Right forelimb (tissue), 1 donor: ENCODE measurements at regions not wholly inside any gene's neighbourhood (a gene's known extent, or its start where the extent isn't known, plus 50 kb on each side); places are given as distances from the start of the nearest gene placed in this dataset.
A peak's percentile ranks its signal among the peaks of the same experiment; 100 is the strongest.

Experiments
- DNase-seq: peaks from one replicate; pipeline ENCODE4 v3.0.0-alpha.2; 2018

DNA sequence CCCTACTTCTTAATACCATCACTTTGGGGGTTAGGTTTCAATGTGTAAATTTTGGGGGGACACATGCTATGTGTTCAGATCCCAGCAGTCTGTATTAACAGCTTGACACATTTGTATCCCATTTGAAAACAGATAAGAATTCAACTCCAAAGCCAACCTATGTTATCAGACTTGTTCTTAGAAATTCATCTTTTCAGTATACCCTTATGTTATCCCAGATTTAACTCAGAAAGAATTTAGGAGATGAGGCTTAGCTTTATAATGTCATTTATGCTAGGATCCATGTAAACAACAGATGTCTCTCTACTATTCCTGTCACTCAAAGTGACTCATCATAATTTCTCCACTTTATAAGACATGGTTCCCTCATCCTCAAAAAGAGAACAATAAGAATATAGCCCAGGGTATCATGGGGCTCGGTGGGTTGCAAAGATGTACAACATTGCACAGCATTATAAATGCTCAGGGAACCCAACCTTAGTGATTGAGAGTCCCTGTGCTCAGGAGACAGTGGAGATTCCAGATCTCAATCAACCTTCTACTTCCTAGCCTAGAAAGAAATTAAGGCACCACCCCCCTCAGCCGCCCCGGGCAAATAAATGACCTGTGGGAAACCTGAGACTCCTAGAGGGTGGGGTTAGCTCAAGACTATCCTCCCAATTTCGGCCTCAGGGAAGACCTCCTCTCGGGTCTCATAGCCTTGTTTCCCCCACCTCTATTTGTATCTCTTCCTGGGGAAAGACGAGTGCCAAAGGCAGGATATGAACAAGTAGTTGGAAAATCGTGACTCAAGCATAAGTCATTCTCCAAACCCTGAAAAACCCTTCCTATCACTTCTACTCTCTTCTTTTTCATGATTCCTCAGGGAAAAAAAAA is 265.1 kb upstream of the CAMK1G start:
- DNase-seq, result no peak

DNA sequence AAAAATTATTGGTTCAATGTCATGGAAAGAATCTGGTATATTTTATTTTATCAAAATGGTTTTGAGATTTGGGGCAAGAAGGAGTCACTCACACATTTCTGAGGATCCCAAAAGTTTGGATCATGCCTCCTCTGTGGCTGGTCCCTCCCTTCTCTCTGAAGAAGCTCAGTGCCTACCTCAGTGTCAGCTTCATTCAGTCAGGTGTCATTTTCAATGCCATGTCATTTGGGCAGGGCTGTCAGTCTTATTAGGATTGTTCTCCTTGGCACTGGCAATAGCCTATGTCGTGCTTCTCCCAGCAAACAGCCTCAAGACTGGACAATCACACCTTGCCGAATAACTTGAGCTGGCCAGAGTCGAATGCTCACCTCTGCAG is 264.5 kb upstream of the CAMK1G start:
- no peak for DNase-seq

DNA sequence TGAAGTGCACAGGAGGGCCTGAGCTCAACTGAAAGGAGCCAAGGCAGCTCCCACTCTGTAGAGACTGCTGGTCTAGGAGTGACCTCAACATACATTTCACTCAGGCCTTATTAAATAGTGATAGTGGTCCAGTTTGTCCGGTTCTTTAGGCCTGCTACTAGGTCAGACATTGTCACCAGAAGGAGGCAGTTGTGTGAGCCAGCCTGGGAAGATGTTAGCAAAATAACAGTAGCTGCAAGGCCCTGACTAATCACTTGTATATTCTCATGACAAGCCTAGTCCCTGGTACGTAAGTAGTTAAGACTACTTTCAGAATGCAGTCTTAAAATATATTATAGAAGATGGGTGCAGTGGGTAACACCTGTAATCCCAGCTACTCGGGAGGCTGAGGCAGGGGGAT is 264.0 kb upstream of the CAMK1G start:
- DNase-seq, result no peak

DNA sequence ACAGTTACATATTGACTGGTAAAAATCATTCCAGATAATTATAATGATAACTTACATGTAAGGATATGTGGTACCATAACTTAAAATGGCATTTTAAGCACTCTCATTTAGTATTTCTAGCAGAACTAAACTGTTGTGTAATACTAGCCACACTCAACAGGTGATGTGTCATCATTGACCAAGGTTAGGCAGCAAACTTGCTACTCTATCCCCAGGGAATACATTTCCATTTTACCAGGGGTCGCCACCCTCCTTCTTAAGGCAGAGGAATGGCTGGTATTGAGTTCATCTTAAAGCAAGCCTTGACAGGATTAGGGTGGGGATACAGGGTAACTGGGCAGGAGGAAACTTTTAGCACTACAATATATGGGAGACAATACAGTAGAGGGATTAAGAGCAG is 259.8 kb upstream of the CAMK1G start:
- DNase-seq, result no peak

DNA sequence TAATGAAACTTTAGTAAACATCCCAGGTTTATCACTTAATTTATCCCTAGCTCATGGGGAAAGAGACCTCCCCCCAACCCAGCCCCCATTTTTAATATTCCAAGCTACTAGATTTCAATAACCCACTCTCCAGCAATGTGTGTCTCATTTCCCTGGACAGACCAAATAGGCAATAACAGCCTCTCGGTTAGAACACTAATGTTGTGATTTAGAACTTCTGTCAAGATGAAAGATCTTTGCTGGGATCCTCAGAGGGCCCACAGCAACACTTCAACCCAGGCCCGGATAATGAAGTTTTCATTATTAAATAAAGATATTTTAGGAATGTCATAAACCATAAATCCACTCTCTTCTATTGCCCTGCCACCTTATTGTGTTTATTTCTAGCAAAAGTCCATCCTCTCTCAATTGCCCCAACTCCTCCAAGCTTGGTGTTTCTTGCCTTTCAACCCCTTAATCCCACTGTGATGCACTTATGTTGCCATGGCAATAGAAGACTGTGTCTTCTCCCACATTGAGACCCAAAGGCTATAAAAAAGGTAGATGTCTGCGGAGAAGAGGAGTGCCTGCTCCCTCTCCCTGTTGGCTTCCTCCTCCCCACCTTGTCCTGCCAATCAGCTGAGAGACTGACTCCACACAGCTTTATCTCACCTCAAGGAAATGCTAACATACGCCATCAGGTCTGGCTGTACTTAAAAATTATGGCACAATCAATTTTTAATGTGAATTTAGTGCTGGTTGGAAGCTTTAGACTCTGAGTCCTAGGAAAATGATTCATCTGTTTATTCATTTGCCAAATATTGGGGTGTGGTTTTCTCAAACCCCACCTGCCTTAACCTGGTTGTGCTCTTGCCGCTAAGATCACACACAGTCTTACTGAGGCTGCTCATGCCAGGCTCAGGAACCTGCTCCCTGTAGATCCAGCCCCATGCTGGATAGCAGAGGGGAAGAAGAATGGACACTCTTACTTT is 258.3 kb upstream of the CAMK1G start:
- no peak for DNase-seq

DNA sequence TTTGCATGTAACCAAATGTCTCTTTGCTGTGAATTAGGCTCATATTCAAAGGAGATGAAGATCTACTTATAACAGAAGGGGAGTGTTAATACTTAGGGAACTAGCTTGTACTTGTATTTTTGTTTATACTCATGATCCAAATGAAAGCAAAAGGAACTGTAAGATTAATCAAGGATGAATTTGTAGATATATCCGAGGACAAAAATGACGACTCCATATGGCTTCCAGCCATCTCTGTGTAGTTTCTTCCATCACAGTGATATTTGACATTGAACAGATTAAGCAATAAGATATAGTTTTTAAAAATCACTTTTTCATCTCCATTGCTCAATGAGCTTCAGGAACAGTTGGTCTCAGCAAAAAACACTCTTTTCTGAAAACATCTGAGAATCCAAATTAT is 257.4 kb upstream of the CAMK1G start:
- no peak for DNase-seq

DNA sequence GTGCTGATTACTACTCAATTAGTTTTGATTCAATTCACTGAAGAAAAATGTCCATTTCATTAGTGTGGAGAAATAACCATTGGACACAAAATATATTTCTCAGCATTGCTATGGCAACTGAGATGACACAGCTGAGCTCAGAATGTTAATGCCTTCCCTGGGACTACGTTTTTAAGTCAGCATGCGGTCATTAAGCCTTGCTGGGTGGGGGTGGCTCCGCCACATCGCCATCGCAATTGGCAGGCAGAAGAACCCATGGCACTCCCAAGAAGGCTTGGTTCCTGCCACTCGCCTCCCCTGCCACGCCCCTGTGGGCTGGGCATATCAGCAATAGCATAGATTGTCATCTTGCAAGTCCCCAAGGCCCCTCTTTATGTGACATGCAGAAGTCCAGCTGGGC is 256.7 kb upstream of the CAMK1G start:
- no peak for DNase-seq

DNA sequence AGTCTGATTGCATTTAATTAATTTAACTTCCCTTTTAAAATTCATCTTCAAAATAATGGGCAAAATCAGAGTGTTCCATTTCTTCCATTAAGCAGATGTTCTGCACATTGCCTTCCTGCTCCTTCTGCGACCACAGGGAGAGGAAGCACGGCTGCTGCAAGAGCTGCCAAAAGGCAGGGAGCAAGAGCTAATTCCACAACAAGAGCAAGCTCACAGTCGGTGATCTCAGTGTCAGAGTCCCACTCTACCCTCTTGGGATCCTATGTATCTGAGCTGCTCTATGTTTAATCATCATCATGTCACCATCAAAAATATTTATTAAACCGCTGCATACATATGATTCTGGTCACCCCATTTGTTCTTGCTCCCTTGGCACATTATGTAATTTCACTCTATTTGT is 255.3 kb upstream of the CAMK1G start:
- DNase-seq, result peak; percentile 55

DNA sequence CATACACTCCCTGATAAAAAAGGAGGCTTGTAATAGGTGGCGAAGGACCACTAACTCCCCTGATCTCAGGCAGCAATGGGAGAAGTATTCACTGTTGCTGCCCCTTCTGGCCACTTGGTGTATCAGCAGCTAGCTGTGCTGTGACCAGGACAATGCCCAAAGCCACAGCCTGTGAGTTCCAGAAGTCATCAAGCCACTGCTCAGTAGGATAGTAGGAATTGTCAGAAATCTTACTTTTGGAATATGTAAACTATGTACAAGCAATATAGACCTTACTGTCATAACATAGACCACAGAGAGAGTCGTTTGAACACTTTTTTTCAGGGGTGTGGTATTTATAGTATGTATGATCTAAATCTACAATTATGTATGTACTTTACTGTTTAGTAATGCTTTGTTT is 248.3 kb upstream of the CAMK1G start:
- no peak for DNase-seq

DNA sequence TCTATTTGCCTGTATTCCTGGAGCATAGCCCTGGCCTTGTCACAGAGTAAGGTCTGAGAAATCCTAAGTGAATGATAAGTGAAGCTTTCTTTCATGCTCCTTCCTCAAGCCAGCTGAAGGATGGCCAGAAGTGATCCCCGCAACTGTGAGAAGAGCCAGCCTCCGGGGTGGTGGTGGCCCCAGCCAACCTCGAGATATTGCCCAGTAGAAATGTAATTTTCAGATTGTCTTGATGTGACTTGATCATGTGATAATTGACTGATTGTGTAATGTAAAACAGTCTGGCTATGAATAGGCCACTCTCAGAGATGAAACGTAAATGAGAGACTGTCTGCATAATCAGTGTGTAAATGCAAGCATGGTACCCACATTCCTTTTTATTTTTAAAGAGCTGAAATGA is 242.4 kb upstream of the CAMK1G start:
- DNase-seq, result no peak

DNA sequence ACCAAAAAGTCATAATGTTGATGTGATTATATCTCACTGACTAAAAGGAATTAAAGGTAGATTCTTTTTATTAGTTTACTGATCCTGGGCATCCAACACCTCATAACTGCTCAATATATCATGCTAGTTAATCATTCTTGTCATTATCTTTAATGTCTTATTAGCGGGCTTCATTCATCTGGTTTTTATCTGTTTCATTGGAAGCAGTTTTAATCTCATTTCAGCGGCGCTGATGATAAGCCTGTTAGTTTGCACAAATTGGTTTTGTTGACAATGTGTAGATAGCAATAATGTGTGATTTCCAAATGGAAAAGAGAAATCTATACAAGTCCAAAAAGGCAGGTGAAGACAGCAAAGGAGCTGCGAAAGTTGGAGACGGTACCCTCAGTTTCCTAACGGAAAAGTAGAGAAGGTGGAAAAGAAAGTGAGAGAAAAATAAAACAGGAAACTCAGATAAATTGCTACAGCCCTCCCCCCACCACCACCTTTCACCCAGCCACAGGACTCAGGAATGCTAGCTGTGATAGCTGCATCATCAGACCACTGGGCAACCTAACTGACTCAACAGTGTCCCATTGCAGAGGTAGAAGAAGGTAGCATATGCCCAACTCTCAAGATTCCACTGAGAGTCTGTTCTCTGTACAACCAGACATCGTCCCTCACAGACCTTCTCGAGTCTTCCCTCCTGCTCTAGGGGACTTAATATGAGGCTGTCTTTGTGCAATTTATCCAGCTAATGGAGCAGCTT is 241.7 kb upstream of the CAMK1G start:
- no peak for DNase-seq

DNA sequence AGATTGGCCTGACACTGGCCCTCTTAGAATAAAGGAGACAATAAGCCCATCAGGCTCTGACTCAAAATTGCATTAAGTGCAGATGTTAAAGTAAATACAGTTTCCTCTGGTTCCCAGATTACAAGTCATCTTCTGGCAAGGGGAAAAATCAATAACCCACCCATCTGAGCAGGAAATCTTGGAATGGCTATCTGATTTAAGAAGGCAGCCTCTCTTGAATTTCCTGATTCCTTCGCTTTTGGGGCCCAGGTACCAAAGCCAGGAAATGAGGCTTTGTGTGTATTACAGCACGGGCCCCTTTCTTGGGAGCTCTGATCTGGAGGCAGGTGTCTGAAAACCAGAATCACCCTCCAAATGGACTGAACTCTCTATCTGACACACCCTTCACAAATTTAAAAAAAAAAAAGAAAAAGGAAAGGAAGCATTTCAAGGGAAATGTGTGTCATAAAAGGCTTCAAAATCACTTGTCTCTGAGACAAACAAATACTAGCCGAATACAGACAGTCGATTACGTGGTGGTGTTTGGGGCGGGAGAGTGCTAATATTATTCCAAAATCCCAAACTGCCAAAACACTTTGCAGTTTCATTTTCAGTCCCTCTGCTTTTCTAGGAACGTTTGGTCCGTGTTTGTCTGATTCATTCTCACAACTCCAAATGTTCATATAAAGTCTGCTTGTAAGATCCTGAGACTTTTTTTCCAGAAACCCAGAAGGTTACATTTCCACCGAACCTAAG is 240.9 kb upstream of the CAMK1G start:
- DNase-seq, result no peak

DNA sequence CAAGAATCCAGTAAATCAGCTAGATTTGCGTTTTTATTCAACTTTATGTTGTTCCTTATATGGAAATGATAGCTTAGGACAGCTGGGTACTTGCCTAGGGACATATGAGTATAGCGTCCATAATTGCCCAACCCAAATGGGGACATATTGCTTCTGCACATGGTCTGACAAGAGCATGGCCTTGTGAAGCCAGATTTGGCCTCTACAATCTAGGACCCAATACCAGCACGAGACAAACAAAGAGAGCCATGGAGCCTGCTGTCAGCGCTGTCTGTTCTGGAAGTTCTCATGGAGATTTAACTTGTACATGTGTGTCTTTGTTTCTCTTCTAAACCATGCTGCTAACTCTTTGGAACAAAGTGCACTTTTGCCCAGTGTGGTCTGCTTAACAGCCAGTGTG is 240.0 kb upstream of the CAMK1G start:
- DNase-seq, result no peak

DNA sequence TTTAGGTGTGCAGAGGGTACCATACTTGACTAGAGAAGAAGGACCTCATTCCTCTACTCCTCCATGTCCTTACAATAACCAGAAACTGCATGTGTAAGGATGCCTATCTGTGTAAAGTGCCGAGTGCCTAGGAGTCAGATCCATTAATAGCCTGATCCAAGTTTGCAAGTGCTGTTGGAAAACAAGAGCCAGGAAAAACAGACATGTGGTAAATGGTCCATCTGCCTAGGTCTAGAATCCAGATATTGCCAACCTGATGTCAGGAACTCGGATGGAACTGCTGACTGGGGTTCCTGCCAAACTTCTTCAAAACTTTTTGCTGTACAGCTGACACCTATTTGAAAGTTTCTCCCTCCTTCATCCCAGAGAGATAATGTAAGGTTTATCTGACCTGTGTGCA is 239.4 kb upstream of the CAMK1G start:
- DNase-seq, result no peak

DNA sequence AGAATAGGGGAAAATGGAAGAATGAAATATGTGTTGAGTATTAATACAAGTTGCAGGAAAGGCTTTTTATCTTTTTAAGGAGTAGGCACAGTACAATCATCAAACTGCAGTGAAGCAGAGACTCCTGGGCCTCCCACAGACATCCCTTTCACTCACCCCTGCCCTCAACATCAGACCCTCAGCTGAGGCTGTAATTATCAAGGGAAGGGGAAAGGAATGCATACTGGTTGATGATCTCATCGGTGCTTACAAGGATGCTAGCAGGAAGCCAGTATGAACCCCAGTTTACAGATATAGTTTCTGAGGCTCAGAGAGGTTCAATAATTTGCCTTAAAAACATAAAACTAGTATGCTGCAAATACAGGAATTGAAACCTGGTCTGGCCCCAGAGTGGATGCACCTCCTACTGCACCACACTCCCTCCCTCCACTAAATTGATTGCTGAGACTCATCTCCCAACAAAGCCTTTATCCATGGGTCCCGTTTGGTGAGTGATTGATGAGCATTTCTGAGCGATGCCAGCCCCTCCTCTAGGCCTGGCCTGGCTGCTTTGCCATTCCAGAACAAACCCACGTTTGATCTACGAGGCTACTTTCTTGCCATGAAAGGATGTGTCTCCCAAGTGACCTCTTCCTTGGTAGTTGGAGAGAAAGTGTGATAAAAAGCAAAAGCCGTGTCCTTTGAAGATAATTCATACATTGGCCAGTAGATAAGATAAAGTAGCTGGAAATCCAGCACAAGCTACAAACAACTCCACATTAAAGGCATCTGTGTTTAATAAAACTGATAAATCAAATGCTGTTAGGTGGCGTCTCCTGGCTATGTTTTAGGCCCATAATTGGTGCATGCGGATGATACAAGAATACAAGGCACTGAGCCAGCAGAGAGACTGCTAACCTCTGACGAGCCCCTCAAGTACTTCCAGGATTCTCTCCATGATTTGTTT is 233.9 kb upstream of the CAMK1G start:
- DNase-seq, result no peak

DNA sequence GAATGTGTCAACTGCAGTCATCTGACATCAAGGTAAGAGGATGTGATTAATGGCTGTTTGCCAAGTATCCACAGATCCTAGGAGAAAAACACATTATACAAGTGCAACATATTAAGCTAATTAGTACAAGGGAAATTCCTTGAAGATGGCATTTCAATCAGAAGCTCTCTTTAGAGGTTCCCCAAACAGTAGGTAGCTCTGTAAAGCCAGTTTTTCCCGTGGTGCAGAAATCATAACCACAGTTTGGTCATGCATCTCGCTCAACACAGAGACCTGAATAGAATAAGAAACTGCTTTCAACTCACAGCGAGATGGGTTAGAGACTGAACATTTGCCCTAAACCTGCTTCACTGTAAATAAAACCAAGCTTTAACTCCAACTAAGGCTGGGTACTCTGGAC is 230.5 kb upstream of the CAMK1G start:
- DNase-seq, result no peak

DNA sequence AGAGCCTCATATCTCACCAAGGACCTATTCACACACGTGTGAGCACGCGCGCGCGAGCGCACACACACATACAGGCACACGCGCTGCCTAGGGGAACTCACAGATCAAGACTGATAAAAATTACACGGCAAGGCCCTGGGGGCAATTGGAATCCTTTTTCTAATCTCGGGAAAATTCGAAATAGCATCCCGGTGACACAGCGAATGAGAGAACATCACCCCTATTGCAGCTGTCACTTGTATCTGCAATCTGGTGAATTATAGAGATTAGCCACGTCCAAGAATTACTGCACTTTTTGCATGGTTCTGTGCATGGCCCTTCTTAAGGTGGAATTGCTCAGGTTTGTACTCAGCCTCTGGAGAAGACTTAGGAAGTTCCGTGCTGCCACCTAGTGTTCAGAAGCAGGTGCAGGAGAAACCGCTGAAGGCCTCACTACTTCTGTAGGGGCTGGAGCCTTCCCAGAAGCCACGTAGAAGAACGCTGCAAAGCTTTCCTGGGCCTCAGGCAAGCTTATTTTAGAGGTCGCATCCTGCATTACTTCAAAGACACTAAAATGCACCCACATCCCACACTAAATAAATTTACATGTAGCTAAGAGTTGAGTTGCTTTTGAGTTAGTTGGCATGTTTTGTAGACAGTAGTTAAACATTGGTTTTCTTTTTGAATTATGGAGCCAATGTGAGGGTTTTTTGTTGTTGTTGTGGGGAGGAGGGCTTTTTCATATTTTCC is 229.2 kb upstream of the CAMK1G start:
- peak; percentile 78 for DNase-seq

DNA sequence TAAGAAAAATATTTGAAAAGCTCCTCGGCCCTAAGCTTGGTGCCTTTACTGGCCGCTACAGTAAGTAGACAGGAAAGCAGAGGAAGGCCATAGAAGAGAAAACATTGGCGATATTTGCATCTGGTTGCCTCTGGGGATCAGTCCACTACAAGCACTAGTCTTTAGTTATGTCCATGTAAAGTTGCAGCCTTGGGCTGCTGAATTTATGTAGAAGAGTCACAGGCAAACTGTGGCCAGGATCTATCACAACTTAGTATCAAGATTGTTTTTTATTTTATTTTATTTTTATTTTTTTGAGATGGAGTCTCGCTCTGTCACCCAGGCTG is 228.7 kb upstream of the CAMK1G start:
- no peak for DNase-seq

DNA sequence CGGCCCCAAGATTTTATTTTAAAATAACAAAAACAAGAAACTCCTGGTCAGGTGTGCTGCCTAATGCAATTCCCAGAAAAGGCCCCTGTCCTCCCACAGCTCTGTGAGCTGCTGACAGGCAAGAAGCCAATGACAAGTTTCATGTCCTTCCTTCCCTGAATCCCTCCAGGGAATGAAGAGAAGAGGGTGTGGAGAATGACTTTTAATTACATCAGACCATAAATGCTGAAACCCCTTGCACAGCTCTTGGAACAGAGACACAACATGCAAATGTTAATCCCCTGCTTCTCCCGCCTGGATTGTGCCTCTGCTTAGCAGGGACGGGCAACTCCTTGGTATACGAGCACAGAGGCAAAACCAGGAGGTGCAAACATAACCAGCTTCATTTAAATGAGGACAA is 228.1 kb upstream of the CAMK1G start:
- DNase-seq, result no peak

DNA sequence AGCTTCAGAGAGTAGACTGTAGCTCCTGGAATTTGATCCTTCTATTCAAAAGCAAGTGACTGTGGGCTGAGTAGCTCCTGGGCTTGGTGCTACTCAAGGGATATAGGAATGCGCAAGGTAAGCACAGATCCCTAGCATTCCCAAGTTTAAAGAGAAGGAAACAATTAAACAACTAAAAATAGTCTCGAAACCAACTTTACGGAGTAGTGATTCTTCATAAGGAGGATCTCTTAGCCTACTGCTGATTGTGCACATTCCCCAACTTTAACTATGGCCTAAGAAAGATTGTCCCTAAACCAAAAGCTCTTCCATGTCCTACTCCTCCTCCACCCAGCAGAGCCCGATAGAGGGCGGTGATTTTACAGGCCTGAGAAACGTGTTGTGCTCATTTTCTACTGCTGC is 226.5 kb upstream of the CAMK1G start:
- DNase-seq, result no peak

DNA sequence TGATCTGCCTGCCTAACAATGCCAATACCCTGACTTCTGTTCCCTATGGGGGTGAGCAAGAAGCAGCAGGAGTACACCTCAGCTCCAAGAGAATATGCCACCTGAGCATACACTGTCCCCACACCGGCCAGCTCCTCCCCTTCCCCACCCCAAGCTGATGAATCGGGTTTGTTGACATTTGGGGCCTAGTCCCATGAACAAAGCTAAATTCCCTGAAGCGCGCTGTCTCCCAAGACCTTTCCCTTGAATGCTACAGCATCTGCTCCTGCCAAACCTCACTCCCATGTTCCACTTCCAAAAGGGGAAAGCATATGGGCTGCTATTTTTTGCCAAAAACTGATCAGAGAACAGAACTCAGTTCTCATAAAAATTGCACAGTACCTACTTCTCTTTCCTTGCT is 220.4 kb upstream of the CAMK1G start:
- no peak for DNase-seq
